Gastroesophageal sphincter (tissue), 3 donors: ENCODE measurements at regions not wholly inside any gene's neighbourhood (a gene's known extent, or its start where the extent isn't known, plus 50 kb on each side); places are given as distances from the start of the nearest gene placed in this dataset.

Source experiments
- CTCF ChIP-seq, 4 experiments: fragments of 200-600 bp in 2 of 4; fragments of 450-650 bp in 2 of 4; sonication (generic) in 1 of 4; IDR thresholded peaks; one replicate each; pipeline ENCODE4 v1.5.1; 2017 to 2019; ENCODE audit warnings: antibody characterized with exemption in 4 of 4, mild to moderate bottlenecking in 2 of 4, moderate library complexity in 2 of 4
- POLR2A ChIP-seq, 2 donors: fragments of 450-650 bp; IDR thresholded peaks; one replicate each; pipeline ENCODE4 v1.6.1; 2017; ENCODE audit warnings: antibody characterized with exemption in 2 of 2, mild to moderate bottlenecking in 2 of 2, moderate library complexity in 1 of 2

- no peak for TF ChIP-seq CTCF (IDR thresholded peaks at IDR 0.05)
- no peak for TF ChIP-seq POLR2A (IDR thresholded peaks at IDR 0.05)
Observed at GRCh38 chr2:193895226-193895625, 1700.5 kb upstream of the TMEFF2 start.
